HG02870 (cell line): ENCODE measurements at regions not wholly inside any gene's neighbourhood (a gene's known extent, or its start where the extent isn't known, plus 50 kb on each side); places are given as distances from the start of the nearest gene placed in this dataset.
"Not testable (repeated sequence)": the region's sequence is repeated elsewhere in the genome, so short reads cannot be mapped to it uniquely, and the experiment has no call there.

Source experiments
- ATAC-seq: cut with Tn5 transposase; IDR thresholded peaks from one replicate; pipeline ENCODE4 v1.9.1; 2021; ENCODE audit warnings: mild to moderate bottlenecking, moderate library complexity; ENCODE audit not compliant: unreplicated experiment

DNA sequence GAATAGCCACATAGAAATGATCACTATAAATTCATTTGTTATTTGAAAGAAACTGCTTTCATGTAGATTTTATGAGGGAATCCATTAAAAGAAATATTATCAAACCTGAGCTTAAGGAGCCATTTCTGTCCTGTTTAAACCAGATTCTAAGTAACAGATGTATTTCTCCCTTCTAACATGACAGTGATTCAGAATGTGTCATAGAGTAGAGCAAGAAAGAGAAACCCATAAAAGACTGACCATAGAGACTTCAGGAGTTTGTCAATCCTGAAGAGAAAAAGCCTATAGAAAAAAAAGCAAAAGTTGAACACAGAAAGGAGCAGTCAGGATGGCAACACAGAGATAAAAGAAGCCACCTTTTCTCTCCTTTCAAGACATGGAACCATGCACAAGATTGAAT is 390.6 kb downstream of the PRIM2 start:
- not testable (repeated sequence) for ATAC-seq

DNA sequence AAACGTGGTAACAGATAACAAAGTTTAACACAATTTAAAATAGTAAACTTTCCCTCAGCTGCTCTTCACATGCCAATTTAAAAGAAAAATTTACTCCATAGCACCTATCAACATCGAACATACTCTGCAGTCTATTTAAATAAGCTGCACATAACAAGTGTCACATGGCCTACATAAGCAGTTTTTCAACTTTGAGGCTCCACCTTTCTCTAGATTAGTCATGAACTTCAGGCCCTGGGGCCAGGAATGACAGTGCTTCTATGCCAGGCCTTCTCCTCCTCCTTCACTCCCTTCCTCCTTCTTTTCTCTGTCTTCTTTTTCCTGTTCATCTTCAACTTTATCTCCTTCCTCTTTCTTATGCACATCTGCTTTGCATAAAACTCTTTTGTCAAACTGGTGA is 405.1 kb downstream of the PRIM2 start:
- not testable (repeated sequence) for ATAC-seq

DNA sequence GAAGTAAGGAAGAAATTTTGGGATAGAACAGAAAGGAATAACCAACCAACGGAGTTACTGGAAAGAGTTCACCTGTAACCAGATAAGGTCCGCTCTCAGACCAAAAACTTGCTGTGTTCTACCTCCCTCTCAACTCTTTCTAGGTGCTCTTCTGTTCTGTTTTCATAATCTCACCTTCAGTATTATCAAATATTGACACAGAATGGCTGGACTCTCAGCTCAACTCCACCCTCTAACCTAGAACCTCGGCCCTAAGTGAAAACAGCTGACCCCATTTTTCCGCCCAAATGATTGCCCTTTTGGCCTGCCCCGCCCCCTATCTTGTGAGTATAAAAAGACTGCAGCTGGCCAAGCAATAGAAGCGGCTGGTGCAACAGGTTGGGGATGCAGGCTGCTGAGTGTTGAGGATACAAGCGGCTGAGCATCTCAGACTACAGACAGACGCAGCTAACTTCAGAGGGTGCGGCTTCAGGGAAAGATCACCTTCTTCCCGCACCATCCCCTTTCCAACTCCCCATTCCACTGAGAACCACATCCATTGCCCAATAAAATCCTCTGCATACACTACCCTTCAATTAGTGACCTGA is 406.5 kb downstream of the PRIM2 start:
- ATAC-seq: not testable (repeated sequence)

DNA sequence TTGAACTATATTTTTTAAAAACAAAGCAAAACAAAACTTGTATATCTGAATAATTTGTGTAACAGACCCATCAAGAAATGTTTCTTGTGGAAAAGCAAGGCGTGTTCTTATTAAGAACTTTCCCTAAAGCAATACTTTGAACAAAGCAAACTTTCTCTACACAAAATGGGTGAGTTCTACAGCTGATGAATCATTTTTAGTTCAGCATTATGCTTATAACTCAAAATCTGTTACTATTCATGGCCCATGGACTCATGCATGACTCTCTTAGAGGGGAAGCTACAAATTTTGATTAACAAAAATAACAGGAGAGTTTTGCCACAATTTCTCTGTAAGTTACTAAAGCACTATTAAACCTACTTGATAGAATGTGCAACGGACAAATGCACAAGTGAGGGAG is 412.0 kb downstream of the PRIM2 start:
- ATAC-seq: not testable (repeated sequence)

DNA sequence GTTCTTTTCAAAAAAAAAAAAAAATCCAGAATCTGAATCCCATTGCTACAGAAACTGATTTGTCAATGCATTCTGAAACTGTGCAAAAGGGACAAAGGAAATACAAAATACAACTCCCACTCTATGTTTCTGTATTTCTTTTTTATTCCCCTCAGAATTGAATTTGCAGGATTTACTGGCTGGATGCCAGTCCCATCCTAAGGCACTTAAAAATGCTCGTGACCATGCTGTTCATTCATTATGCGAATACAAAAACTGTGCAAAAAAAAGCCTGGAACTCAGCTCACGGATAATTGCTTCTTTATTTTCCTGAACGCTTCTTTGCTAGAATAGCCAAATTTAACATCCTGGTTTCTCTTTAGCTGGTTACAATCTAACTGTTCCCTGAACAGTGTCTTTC is 413.3 kb downstream of the PRIM2 start:
- not testable (repeated sequence) for ATAC-seq

DNA sequence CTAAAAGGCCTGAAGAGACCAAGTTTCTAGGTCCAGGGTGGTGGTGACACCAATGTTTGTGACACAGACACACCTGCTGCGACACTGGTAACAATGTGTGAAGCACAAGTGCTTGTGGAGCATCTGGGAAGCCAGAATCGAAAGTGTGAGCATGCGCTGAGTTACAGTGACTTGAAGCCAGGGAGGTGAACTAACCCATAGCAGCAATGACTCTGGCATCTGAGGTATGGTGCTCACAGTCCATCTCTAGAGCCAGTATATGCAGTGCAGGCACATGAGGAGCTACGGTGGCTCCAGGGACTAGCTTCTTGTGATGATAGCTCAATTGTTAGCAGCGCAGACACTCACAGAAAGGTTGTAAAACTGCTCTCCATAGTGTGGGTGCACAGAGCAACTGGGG is 430.3 kb downstream of the PRIM2 start:
- not testable (repeated sequence) for ATAC-seq

DNA sequence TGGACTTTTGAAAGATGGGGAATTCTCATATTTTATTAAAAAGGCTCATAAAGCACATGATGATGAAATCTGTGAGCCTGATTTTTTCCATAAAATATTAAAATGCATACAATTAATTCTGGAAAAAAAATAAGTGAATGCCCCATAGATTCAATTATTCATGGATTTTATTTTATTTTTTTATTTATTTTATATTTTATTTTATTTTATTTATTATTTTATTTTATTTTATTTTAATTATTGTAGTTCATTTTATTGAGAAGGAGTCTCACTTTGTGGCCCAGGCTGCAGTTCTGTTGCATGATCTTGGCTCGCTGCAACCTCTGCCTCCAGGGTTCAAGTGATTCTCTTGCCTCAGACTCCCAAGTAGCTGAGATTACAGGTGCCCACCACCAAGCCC is 442.4 kb downstream of the PRIM2 start:
- ATAC-seq: not testable (repeated sequence)

DNA sequence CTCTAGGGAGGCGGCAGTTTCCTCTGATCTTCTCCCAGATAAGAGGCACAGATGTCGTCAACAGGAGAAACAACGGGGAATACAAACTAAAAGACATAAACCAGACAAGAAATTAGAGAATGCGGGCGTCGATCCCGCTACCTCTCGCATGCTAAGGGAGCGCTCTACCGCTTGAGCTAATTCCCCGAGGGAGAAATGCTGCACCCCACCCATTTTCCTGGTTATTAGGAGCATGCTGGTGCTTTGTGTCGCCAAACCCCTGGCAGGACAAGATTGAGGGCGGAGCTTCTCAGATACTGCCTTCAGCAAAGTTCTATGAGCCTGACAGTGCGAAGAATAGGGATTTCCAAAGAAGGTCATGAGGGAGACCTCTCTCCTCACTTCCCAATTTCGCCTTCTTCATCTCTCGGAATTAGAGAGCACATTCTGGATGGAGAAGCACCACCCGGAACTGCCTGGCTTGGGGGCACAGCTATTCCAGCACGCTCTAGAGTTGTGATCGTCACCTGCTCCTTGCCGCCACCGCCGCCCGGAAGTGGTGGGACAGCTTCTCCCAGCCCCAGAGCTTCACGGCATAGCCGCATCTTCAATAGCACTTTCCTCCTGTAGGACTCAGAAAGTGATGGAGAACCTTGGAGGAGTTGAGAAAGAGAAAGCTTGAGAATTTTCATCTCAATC is 475.4 kb downstream of the PRIM2 start:
- ATAC-seq: not testable (repeated sequence)

DNA sequence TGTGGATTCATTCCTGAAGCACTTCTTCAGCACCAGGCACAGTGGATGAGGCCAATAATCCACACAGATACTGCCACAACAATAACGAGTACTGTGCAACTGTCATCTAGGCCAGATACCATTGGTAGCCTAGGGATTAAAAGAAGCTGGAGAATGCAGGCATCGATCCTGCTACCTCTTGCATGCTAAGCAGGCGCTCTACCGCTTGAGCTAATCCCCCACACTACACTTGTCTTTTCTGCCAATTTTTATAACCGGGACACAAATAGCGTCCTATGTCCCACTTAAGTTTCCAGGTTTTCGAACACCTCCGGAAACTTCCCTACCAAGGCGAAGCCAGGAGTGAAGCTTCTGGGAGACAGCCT is 475.9 kb downstream of the PRIM2 start:
- not testable (repeated sequence) for ATAC-seq

DNA sequence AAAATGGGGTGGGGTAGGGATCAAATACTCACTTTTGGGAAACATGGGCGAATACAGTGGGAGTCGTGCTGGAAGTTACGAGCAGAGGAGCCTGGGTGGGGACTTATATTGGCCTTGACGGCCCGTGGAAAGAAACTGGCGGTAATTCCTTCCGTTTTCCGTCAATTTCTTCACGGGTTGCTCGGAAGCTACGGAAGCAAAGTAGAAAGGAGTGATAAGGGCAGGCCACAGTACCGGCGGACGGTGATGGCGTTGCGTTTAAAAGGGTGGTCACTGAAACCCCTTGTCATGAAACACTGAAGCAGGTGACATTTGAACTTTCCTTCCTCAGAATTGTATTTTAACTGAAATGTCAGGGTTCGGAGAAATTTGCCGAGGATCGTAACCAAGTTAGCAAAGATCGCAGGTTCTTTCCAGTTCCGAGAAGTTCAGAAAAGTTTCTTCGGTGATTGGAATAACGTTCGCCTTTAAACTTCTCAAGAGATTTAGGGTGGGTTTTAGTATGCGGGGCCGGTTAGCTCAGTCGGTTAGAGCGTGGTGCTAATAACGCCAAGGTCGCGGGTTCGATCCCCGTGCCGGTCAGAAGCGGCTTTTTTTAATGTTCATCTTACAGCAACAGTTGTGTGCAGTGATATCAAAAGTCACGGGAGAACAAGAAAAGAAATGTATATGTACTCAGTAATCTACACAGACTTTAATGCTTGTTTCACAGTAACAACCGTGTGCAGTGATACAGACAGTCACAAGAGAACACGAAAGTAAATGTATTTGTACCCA is 482.5 kb downstream of the PRIM2 start:
- ATAC-seq: not testable (repeated sequence)

DNA sequence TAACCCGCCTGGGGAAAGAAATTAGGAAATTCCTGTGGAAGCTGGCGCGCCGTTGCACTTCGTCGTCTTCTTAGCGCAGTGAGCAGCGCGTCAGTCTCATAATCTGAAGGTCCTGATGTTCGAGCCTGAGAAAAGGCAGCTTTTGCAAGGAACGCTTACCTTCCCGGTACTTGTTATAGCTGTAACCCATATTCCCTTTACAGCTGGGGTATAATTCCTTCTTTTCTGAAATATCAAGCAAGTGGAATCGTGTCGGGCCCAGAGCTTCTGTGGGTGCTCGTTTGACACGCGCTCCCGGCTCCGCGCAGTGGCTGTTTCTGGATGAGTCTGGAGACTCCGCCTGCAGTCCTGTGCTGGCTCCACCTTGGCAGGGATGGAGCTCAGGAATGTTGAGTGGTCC is 491.2 kb downstream of the PRIM2 start:
- ATAC-seq: not testable (repeated sequence)

DNA sequence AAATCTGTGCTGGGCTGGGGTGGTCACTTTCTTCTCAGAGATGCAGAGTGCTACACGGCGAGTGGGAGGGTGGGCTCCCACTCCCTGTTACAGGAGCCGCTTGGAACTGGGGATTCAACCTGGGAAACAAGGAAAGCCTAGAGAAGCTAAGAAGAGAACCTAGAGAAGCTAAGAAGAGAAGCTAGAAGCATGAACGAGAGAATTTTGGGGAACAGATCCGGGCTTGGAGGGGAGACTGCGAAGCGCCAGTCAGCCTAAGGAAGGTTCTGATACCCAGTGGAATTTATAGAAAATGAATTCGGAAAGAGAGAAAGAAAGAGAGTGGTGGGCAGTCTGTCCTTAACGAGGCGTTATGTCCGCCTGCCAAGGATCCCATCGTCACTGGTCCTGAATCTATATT is 492.0 kb downstream of the PRIM2 start:
- not testable (repeated sequence) for ATAC-seq

DNA sequence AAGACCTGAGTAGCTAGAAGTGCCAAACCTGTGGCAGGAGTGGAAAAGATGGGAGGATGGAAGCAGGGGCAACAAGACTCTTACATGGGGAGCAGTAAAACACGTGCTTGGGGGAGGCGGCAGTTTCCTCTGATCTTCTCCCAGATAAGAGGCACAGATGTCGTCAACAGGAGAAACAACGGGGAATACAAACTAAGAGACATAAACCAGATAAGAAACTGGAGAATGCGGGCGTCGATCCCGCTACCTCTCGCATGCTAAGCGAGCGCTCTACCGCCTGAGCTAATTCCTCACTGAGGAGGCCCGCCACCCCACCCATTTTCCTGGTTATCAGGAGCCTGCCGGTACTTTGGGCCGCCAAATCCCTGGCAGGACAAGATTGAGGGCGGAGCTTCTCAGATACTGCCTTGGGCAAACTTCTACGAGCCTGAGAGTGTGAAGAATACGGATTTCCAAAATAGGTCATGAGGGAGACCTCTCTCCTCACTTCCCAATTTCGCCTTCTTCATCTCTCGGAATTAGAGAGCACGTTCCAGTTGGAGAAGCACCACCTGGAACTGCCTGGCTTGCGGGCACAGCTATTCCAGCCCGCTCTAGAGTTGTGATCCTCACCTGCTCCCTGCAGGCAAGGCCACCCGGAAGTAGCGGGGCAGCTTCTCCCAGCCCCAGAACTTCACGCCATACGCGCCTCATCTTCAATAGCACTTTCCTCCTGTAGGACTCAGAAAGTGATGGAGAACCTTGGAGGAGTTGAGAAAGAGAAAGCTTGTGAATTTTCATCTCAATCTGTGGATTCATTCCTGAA is 496.0 kb downstream of the PRIM2 start:
- not testable (repeated sequence) for ATAC-seq

DNA sequence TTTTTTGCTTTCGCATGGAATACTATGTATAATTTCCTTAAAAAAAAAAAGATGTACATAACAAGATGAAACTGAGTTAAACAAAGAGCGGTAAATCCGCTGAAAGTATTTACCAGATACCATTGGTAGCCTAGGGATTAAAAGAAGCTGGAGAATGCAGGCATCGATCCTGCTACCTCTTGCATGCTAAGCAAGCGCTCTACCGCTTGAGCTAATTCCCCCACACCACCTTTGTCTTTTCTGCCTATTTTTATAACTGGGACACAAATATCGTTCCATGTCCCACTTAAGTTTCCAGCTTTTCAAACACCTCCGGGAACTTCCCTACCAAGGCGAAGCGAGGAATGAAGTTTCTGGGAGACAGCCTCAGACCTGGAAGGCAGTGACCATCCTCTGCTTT is 498.4 kb downstream of the PRIM2 start:
- ATAC-seq: not testable (repeated sequence)

DNA sequence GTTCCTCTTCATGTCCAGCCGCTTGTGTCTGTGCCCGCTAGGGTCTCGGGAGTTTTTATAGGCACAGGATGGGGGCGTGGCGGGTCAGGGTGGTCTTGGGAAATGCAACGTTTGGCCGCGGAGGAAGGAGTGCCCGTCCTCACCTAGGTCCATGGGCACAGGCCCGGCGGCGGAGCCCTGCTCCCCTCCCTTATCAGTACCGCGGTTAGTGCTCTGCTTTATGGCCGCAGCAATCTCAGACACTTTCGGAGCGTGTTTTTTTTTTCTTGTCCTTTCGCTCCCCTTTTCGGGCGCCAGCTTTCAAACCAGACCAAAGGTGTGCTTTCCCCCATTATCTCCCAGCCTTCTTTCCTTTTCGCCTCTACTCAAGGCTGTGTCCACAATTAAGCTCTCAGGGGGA is 503.9 kb downstream of the PRIM2 start:
- ATAC-seq: not testable (repeated sequence)

DNA sequence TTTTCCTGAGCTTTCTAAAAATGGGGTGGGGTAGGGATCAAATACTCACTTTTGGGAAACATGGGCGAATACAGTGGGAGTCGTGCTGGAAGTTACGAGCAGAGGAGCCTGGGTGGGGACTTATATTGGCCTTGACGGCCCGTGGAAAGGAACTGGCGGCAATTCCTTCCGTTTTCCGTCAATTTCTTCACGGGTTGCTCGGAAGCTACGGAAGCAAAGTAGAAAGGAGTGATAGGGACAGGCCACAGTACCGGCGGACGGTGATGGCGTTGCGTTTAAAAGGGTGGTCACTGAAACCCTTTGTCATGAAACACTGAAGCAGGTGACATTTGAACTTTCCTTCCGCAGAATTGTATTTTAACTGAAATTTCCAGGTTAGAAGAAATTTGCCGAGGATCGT is 505.0 kb downstream of the PRIM2 start:
- not testable (repeated sequence) for ATAC-seq

DNA sequence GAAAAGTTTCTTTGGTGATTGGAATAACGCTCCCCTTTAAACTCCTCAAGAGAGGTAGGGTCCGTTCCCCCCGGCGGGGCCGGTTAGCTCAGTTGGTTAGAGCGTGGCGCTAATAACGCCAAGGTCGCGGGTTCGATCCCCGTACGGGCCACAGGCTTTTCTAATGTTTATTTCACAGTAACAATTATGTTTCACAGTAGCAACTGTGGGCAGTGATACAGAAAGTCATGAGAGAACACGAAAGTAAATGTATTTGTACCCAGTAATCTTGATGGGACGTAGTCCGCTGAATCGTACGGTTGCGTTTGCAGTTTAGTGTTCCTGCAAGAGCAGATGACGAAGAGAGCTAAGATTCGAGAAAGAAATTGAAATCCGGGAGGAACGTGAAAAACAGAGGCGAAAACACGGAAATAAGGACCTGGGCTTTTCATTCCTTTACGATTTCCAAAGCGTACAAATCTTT is 505.5 kb downstream of the PRIM2 start:
- no peak for ATAC-seq

DNA sequence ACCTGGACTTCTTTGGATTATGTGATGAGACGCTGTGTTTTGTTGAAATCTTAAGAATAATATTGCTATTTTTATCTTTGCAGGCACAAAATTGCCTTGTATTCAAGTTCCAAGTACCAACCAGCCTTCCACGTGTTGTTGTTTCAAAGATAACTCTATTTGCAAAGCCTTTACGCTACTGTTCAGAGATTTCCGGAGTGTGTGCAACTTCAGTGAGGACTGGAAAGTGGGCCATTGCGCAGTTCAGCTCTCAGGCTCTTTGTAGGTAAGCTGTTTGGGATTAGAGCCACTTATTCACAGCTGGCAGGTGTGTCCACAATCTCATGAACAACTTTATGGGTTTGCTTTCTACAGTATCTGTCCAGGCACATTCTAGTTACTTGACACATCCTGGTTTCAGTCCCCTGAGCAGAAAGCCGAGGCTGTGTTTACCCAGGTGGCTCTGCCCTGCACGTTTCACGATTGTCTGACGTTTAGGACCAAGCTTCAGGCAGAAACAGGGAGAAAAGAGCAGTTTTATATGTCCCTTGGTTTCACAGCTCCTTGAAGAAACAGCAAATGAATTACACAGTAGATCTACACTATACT is 520.3 kb downstream of the PRIM2 start:
- ATAC-seq: not testable (repeated sequence)

DNA sequence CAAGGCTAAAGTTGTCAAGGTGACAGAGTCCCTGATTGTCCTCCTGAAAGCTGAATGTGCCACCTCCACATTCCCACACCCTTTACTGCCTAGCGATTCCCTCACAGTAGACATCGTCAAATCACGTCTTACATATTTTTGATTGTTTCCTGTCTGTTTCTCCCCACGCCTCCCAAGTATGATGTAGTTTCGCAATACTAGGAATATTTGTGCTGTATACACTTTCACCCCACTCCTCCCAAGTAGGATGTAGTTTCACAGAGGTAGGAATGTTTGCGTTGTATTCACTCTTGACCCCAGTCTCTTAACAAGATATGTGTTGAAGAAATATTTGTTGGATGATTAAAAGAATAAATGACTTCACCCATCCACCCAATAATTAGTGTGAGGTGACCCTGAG is 524.1 kb downstream of the PRIM2 start:
- ATAC-seq: not testable (repeated sequence)

DNA sequence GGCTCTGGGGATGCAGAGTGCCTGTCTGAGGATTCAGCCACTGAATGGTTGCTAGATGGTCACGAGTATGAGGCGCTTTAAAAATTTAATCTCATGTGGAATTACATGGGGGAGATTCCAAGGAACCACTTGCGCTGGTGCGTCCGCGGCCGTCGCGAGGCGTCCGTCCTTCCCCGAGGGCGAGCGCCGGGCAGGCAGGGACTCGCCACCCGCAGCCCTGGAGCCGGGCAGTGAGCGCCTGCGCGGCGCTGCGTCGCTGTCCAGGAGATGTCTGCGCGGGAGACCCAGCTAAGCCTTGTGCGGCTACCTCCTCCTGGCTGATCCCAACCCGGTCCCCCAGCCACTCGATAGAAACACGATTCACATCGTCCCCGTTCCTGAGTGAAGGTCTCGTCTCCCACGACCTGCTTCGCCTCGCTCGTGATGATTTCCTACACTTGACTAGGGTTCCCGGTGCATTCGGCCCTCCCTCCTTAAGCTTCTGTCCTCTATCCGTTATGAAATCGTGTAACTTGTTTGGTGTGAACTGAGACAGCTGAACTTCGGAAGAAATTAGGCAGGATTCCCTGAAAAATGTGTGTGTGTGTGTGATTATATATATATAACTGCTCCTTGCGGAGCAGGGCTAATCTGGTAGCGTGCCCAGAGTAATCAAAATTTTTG is 536.4 kb downstream of the PRIM2 start:
- ATAC-seq: not testable (repeated sequence)
